ENCODE measurements at regions not wholly inside any gene's neighbourhood (a gene's known extent, or its start where the extent isn't known, plus 50 kb on each side); places are given as distances from the start of the nearest gene placed in this dataset.

DNA sequence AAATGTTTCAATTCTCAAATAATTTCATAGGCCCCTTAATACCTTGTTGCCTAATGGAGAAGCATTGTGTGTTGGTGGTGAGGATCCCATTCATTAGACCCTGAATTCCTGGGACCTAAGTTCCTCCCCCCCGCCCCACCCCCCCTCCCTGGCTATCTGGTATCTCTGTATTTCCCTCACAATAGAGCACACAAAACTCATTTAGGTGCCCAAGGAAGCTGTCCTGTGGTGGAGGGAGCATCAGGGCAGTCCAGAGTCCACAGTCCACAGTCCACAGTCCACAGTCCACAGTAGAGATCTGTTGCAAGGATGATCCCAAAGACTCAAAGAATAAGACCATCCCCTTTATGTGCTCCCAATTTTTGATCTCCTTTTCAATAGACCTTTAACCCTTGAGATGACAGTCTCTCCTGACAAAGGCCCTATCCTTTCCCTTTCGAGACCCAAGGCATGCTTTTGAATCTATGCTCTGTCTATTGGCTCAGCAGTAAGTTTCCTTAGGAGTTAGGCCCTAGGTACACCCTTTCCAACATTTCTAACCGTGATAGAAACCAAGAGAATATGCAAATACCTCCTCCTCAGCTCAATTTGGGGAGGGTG, 123.9 kb downstream of the ZBTB18 start:
- no peaks in the 10 kb centered on the region for H3K27me3 ChIP-seq (ENCODE audit: low read length)
- no peak for ATAC-seq

DNA sequence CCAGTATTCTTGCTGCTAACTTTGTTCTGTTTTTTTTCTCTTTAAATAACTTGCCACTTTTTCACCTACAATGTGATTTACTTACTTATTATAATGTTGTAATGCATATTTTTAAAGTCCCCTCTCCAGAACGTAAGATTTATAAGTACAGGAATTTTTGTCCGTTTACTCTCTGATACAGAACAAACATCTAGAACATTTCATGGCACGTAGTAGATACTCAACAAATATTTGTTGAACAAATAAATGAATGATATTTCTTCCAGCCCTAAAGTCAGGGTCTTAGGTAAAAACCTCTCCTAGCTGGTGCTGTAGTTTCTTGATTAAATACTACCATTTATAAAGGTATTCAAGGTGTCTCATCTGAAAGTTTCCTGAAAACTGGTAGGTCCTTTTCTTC, 125.1 kb downstream of the ZBTB18 start:
- BruUV-seq (replicated peaks), result no TSS peak
- H3K9ac ChIP-seq (ENCODE audit: low read length), result no peak overlapping the region
- no peaks in the 10 kb centered on the region for H3F3A ChIP-seq (ENCODE audit: low read length, unreplicated experiment)
- ChIA-PET CTCF (no interaction called here), POLR2A (ENCODE audit: unreplicated experiment) (no interaction called here)
- DNase-seq (no peak), ATAC-seq (peak; percentile 76)
- H3K79me2 ChIP-seq (ENCODE audit: low read length), result no peaks in the 10 kb centered on the region
- H3K27me3 ChIP-seq (ENCODE audit: low read length), result no peaks in the 10 kb centered on the region
- H3K27ac ChIP-seq (ENCODE audit: low read length), result no peak overlapping the region
- peaks cover 11% of the 10 kb centered on the region; the same call in 1 of the 2 replicates for H3K4me1 ChIP-seq (ENCODE audit: insufficient read depth, low read length)
- H3K9me2 ChIP-seq (replicated peaks; ENCODE audit: low read length), result no peaks in the 10 kb centered on the region
- intact Hi-C loops (cut with micrococcal nuclease), result no loop called here
- H4K20me1 ChIP-seq (ENCODE audit: low read length), result no peaks in the 10 kb centered on the region
- H3K4me2 ChIP-seq (ENCODE audit: low read length), result no peak overlapping the region; the same call in 1 of the 2 replicates
- H3K36me3 ChIP-seq (ENCODE audit: low read depth, low read length), result no peaks in the 10 kb centered on the region
- 0 out of 2 replicates have a peak overlapping the region, but pooled peaks have one; percentile 0 for H2AFZ ChIP-seq (ENCODE audit: low read length)
- TF ChIP-seq EZH2phosphoT487 (IDR thresholded peaks at IDR 0.05; ENCODE audit: borderline replicate concordance, low read length), result no peak
- no peak for TF ChIP-seq CTCF (conservative IDR thresholded peaks at IDR 0.05; ENCODE audit: low read depth, low read length)
- TF ChIP-seq EZH2 (IDR thresholded peaks at IDR 0.05; ENCODE audit: low read length, unreplicated experiment), result no peak
- H3K4me3 ChIP-seq (ENCODE audit: low read length), result no peak overlapping the region
- no peaks in the 10 kb centered on the region for H3K9me3 ChIP-seq (ENCODE audit: low read length)

More for the DNA sequence above, 123.9 kb downstream of the ZBTB18 start:
- no peaks in the 10 kb centered on the region for H3K79me2 ChIP-seq (ENCODE audit: low read length)
- DNase-seq, result no peak
- intact Hi-C loops (cut with micrococcal nuclease), result no loop called here
- no peaks in the 10 kb centered on the region for H3K36me3 ChIP-seq (ENCODE audit: low read depth, low read length)
- no peaks in the 10 kb centered on the region for H3K9me3 ChIP-seq (ENCODE audit: low read length)
- no peaks in the 10 kb centered on the region for H4K20me1 ChIP-seq (ENCODE audit: low read length)
- no peak overlapping the region for H3K27ac ChIP-seq (ENCODE audit: low read length)
- TF ChIP-seq EZH2phosphoT487 (IDR thresholded peaks at IDR 0.05; ENCODE audit: borderline replicate concordance, low read length) (no peak), EZH2 (IDR thresholded peaks at IDR 0.05; ENCODE audit: low read length, unreplicated experiment) (no peak), CTCF (conservative IDR thresholded peaks at IDR 0.05; ENCODE audit: low read depth, low read length) (no peak)
- H3F3A ChIP-seq (ENCODE audit: low read length, unreplicated experiment), result no peaks in the 10 kb centered on the region
- no peaks in the 10 kb centered on the region for H3K9me2 ChIP-seq (replicated peaks; ENCODE audit: low read length)
- no peak overlapping the region for H2AFZ ChIP-seq (ENCODE audit: low read length)
- CTCF ChIA-PET, result no interaction called here
- H3K4me2 ChIP-seq (ENCODE audit: low read length), result no peak overlapping the region
- BruUV-seq (replicated peaks), result no TSS peak
- no peak overlapping the region for H3K4me3 ChIP-seq (ENCODE audit: low read length)
- H3K4me1 ChIP-seq (ENCODE audit: insufficient read depth, low read length), result peaks cover 11% of the 10 kb centered on the region; the same call in 1 of the 2 replicates
- no peak overlapping the region for H3K9ac ChIP-seq (ENCODE audit: low read length)
- POLR2A ChIA-PET (ENCODE audit: unreplicated experiment), result no interaction called here

DNA sequence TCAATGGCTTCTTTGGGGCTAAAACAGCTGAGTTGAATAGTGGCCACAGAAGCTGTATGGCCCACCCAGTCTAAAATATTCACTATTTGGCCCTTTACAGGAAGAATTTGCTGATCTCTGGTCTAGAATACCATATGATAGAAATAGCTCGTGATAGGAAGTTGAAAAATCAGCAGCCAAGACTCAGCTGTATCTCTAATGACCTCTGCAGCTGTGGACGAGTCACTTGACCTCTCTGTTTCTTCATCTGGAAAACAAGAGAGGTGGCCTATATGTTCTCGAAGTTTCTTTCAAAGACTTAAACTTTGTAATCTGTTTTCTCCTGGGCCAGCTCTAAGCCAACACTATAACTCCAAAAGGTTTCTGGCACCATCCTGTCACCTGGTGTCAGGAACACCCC, 129.2 kb downstream of the ZBTB18 start:
- Histone ChIP-seq H3K4me3 (ENCODE audit: low read length) (no peak overlapping the region), H3K79me2 (ENCODE audit: low read length) (no peaks in the 10 kb centered on the region), H3K27me3 (ENCODE audit: low read length) (no peaks in the 10 kb centered on the region), H3K4me1 (ENCODE audit: insufficient read depth, low read length) (peaks cover 11% of the 10 kb centered on the region; the same call in 1 of the 2 replicates), H3K9ac (ENCODE audit: low read length) (no peak overlapping the region), H3K9me3 (ENCODE audit: low read length) (no peaks in the 10 kb centered on the region), H4K20me1 (ENCODE audit: low read length) (no peaks in the 10 kb centered on the region), H3F3A (ENCODE audit: low read length, unreplicated experiment) (no peaks in the 10 kb centered on the region), H3K9me2 (replicated peaks; ENCODE audit: low read length) (no peaks in the 10 kb centered on the region), H3K27ac (ENCODE audit: low read length) (no peak overlapping the region), H3K4me2 (ENCODE audit: low read length) (no peak overlapping the region), H2AFZ (ENCODE audit: low read length) (no peak overlapping the region), H3K36me3 (ENCODE audit: low read depth, low read length) (no peaks in the 10 kb centered on the region)
- DNase-seq (no peak), ATAC-seq (no peak)
- no peak for TF ChIP-seq CTCF (conservative IDR thresholded peaks at IDR 0.05; ENCODE audit: low read depth, low read length)
- TF ChIP-seq EZH2phosphoT487 (IDR thresholded peaks at IDR 0.05; ENCODE audit: borderline replicate concordance, low read length), result no peak
- TF ChIP-seq EZH2 (IDR thresholded peaks at IDR 0.05; ENCODE audit: low read length, unreplicated experiment), result no peak
- ChIA-PET CTCF (no interaction called here), POLR2A (ENCODE audit: unreplicated experiment) (no interaction called here)
- intact Hi-C loops (cut with micrococcal nuclease), result no loop called here
- no TSS peak for BruUV-seq (replicated peaks)

Data from PC-3 (cell line).